ENCODE measurements at regions not wholly inside any gene's neighbourhood (a gene's known extent, or its start where the extent isn't known, plus 50 kb on each side); places are given as distances from the start of the nearest gene placed in this dataset.

DNA sequence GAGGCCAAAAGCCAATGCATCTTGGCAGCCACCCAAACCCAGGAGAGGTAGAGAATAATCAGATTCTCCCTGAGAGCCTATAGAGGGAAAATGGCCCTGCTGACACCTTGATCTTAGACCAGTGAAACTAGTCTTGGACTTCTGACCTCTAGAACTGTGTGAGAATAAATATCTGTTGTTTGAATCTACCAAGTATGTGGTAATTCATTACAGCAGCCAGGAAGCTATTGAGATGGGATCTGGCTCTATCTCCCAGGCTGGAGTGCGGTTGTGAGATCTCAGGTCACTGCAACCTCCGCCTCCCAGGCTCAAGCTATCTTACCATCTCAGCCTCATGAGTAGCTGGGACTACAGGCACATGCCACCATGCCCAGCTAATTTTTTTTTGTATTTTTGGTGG is 567.2 kb downstream of the MBD2 start:
- H3K9me3 ChIP-seq (ENCODE audit: low read length): no peaks in the 10 kb centered on the region
- no peak overlapping the region for H3K27ac ChIP-seq (ENCODE audit: low read length)
- DNase-seq (no peak), ATAC-seq (no peak)
- H3K4me1 ChIP-seq (ENCODE audit: insufficient read depth, low read length): no peaks in the 10 kb centered on the region
- H3K4me3 ChIP-seq (ENCODE audit: low read length): no peak overlapping the region
- BruUV-seq (replicated peaks): no TSS peak
- H3K9ac ChIP-seq (ENCODE audit: low read length): no peak overlapping the region
- H2AFZ ChIP-seq (ENCODE audit: low read length): no peak overlapping the region
- CTCF ChIA-PET: no interaction called here
- H3K27me3 ChIP-seq (ENCODE audit: low read length): peaks cover 3% of the 10 kb centered on the region; the same call in 1 of the 2 replicates
- intact Hi-C loops (cut with micrococcal nuclease): no loop called here
- no peaks in the 10 kb centered on the region for H3K36me3 ChIP-seq (ENCODE audit: low read depth, low read length)
- no peaks in the 10 kb centered on the region for H3K79me2 ChIP-seq (ENCODE audit: low read length)
- no peaks in the 10 kb centered on the region for H4K20me1 ChIP-seq (ENCODE audit: low read length)
- H3K4me2 ChIP-seq (ENCODE audit: low read length): no peak overlapping the region
- no peaks in the 10 kb centered on the region for H3K9me2 ChIP-seq (replicated peaks; ENCODE audit: low read length)
- POLR2A ChIA-PET (ENCODE audit: unreplicated experiment): no interaction called here
- TF ChIP-seq EZH2phosphoT487 (IDR thresholded peaks at IDR 0.05; ENCODE audit: borderline replicate concordance, low read length) (no peak), CTCF (conservative IDR thresholded peaks at IDR 0.05; ENCODE audit: low read depth, low read length) (no peak), EZH2 (IDR thresholded peaks at IDR 0.05; ENCODE audit: low read length, unreplicated experiment) (no peak)
- H3F3A ChIP-seq (ENCODE audit: low read length, unreplicated experiment): no peaks in the 10 kb centered on the region

GRCh38 chr18:53649621-53650020 is 574.8 kb downstream of the MBD2 start:
- TF ChIP-seq EZH2 (IDR thresholded peaks at IDR 0.05; ENCODE audit: low read length, unreplicated experiment) (no peak), EZH2phosphoT487 (IDR thresholded peaks at IDR 0.05; ENCODE audit: borderline replicate concordance, low read length) (no peak), CTCF (conservative IDR thresholded peaks at IDR 0.05; ENCODE audit: low read depth, low read length) (no peak)
- H3K27me3 ChIP-seq (ENCODE audit: low read length): no peaks in the 10 kb centered on the region
- no peaks in the 10 kb centered on the region for H3F3A ChIP-seq (ENCODE audit: low read length, unreplicated experiment)
- no peak overlapping the region for H3K4me3 ChIP-seq (ENCODE audit: low read length)
- H3K9me2 ChIP-seq (replicated peaks; ENCODE audit: low read length): no peaks in the 10 kb centered on the region
- DNase-seq (no peak), ATAC-seq (no peak)
- H3K79me2 ChIP-seq (ENCODE audit: low read length): no peaks in the 10 kb centered on the region
- intact Hi-C loops (cut with micrococcal nuclease): no loop called here
- no peak overlapping the region for H3K9ac ChIP-seq (ENCODE audit: low read length)
- H3K36me3 ChIP-seq (ENCODE audit: low read depth, low read length): no peaks in the 10 kb centered on the region
- POLR2A ChIA-PET (ENCODE audit: unreplicated experiment): no interaction called here
- H3K4me1 ChIP-seq (ENCODE audit: insufficient read depth, low read length): no peaks in the 10 kb centered on the region
- no peak overlapping the region for H2AFZ ChIP-seq (ENCODE audit: low read length)
- CTCF ChIA-PET: no interaction called here
- BruUV-seq (replicated peaks): no TSS peak
- no peaks in the 10 kb centered on the region for H3K9me3 ChIP-seq (ENCODE audit: low read length)
- no peak overlapping the region for H3K4me2 ChIP-seq (ENCODE audit: low read length)
- no peaks in the 10 kb centered on the region for H4K20me1 ChIP-seq (ENCODE audit: low read length)
- no peak overlapping the region for H3K27ac ChIP-seq (ENCODE audit: low read length)

- no peak overlapping the region for H3K4me2 ChIP-seq (ENCODE audit: low read length)
- ATAC-seq: no peak
- no peaks in the 10 kb centered on the region for H3K27me3 ChIP-seq (ENCODE audit: low read length)
- no TSS peak for BruUV-seq (replicated peaks)
- H3K36me3 ChIP-seq (ENCODE audit: low read depth, low read length): no peaks in the 10 kb centered on the region
- H4K20me1 ChIP-seq (ENCODE audit: low read length): no peaks in the 10 kb centered on the region
- no peak overlapping the region for H3K4me3 ChIP-seq (ENCODE audit: low read length)
- H3K9ac ChIP-seq (ENCODE audit: low read length): no peak overlapping the region
- no peaks in the 10 kb centered on the region for H3K79me2 ChIP-seq (ENCODE audit: low read length)
- POLR2A ChIA-PET (ENCODE audit: unreplicated experiment): no interaction called here
- no peak for TF ChIP-seq EZH2 (IDR thresholded peaks at IDR 0.05; ENCODE audit: low read length, unreplicated experiment)
- no peak for TF ChIP-seq EZH2phosphoT487 (IDR thresholded peaks at IDR 0.05; ENCODE audit: borderline replicate concordance, low read length)
- TF ChIP-seq CTCF (conservative IDR thresholded peaks at IDR 0.05; ENCODE audit: low read depth, low read length): no peak
- CTCF ChIA-PET: no interaction called here
- no peaks in the 10 kb centered on the region for H3K9me2 ChIP-seq (replicated peaks; ENCODE audit: low read length)
- no peaks in the 10 kb centered on the region for H3K4me1 ChIP-seq (ENCODE audit: insufficient read depth, low read length)
- no peak for DNase-seq
- no peak overlapping the region for H3K27ac ChIP-seq (ENCODE audit: low read length)
- H3F3A ChIP-seq (ENCODE audit: low read length, unreplicated experiment): no peaks in the 10 kb centered on the region
- intact Hi-C loops (cut with micrococcal nuclease): no loop called here
- no peak overlapping the region for H2AFZ ChIP-seq (ENCODE audit: low read length)
- no peaks in the 10 kb centered on the region for H3K9me3 ChIP-seq (ENCODE audit: low read length)
These were observed 579.5 kb downstream of the MBD2 start for GRCh38 chr18:53644799-53645471.

All from PC-3 (cell line).